ENCODE measurements at regions not wholly inside any gene's neighbourhood (a gene's known extent, or its start where the extent isn't known, plus 50 kb on each side); places are given as distances from the start of the nearest gene placed in this dataset.

DNA sequence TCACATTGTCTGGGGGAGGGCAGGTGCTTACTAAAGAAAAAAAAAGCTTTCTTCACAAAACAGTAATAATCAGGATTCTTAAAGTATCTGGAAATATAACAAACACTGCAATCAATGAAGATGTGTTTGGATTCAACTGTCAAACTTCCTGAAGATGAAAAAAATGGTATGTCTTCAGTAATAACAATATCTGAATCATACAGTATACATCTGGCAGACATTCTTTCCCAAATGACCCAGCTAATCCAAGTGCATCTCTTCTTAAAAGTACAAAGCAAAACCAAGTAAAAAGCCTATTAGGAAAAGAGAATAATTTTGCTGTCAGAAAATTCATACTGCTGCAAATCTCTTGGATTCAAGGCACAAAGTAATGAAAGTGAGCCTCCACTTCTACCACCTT is 145.0 kb upstream of the MCTP2 start:
- no peaks in the 10 kb centered on the region for H3K27me3 ChIP-seq (ENCODE audit: control insufficient read depth, insufficient read depth, low read length)
- H3K4me3 ChIP-seq (ENCODE audit: low read length in 3 of 3) = no peak overlapping the region
- intact Hi-C loops (cut with DNase I) = no loop called here
- H3K27ac ChIP-seq (ENCODE audit: low read depth in 2 of 2, low read length in 2 of 2) = no peak overlapping the region
- H3K4me1 ChIP-seq (ENCODE audit: control insufficient read depth in 2 of 3, insufficient read depth in 2 of 3, low read depth in 1 of 3, low read length in 3 of 3) = no peaks in the 10 kb centered on the region
- no peaks in the 10 kb centered on the region for H3K36me3 ChIP-seq (ENCODE audit: control insufficient read depth in 2 of 3, insufficient read depth in 3 of 3, low read length in 3 of 3)
- no peak overlapping the region for H3K9ac ChIP-seq (ENCODE audit: low read length in 3 of 3)
- TF ChIP-seq CTCF (IDR thresholded peaks at IDR 0.05; ENCODE audit: borderline replicate concordance, extremely low read depth, insufficient read depth) = no peak
- no peak for FAIRE-seq
- no peaks in the 10 kb centered on the region for H3K9me3 ChIP-seq (ENCODE audit: control insufficient read depth in 2 of 3, insufficient read depth in 1 of 3, low read length in 3 of 3)
- no peak for DNase-seq

GRCh38 chr15:94083467-94084052 is 147.8 kb upstream of the MCTP2 start:
- Histone ChIP-seq H3K4me3 (ENCODE audit: low read length in 3 of 3) (no peak overlapping the region), H3K36me3 (ENCODE audit: control insufficient read depth in 2 of 3, insufficient read depth in 3 of 3, low read length in 3 of 3) (no peaks in the 10 kb centered on the region), H3K9me3 (ENCODE audit: control insufficient read depth in 2 of 3, insufficient read depth in 1 of 3, low read length in 3 of 3) (no peaks in the 10 kb centered on the region), H3K27ac (ENCODE audit: low read depth in 2 of 2, low read length in 2 of 2) (no peak overlapping the region), H3K4me1 (ENCODE audit: control insufficient read depth in 2 of 3, insufficient read depth in 2 of 3, low read depth in 1 of 3, low read length in 3 of 3) (no peaks in the 10 kb centered on the region), H3K27me3 (ENCODE audit: control insufficient read depth, insufficient read depth, low read length) (no peaks in the 10 kb centered on the region), H3K9ac (ENCODE audit: low read length in 3 of 3) (no peak overlapping the region)
- no peak for TF ChIP-seq CTCF (IDR thresholded peaks at IDR 0.05; ENCODE audit: borderline replicate concordance, extremely low read depth, insufficient read depth)
- peak in 4 of 5 donors; percentile 17 to 74 (median 59) for DNase-seq
- intact Hi-C loops (cut with DNase I) = no loop called here
- FAIRE-seq = no peak

GRCh38 chr15:94081829-94082228 is 149.5 kb upstream of the MCTP2 start:
- no peak overlapping the region for H3K4me3 ChIP-seq (ENCODE audit: low read length in 3 of 3)
- H3K9ac ChIP-seq (ENCODE audit: low read length in 3 of 3) = no peak overlapping the region
- H3K9me3 ChIP-seq (ENCODE audit: control insufficient read depth in 2 of 3, insufficient read depth in 1 of 3, low read length in 3 of 3) = no peaks in the 10 kb centered on the region
- no peaks in the 10 kb centered on the region for H3K36me3 ChIP-seq (ENCODE audit: control insufficient read depth in 2 of 3, insufficient read depth in 3 of 3, low read length in 3 of 3)
- H3K27me3 ChIP-seq (ENCODE audit: control insufficient read depth, insufficient read depth, low read length) = no peaks in the 10 kb centered on the region
- no peak for TF ChIP-seq CTCF (IDR thresholded peaks at IDR 0.05; ENCODE audit: borderline replicate concordance, extremely low read depth, insufficient read depth)
- FAIRE-seq = no peak
- no peak for DNase-seq
- intact Hi-C loops (cut with DNase I) = no loop called here
- H3K4me1 ChIP-seq (ENCODE audit: control insufficient read depth in 2 of 3, insufficient read depth in 2 of 3, low read depth in 1 of 3, low read length in 3 of 3) = no peaks in the 10 kb centered on the region
- H3K27ac ChIP-seq (ENCODE audit: low read depth in 2 of 2, low read length in 2 of 2) = no peak overlapping the region

Data from kidney (tissue), 13 donors.